Stimulated activated CD8-positive, alpha-beta memory T cell treated with anti-CD3 and anti-CD28 coated beads, Interleukin-12 subunit alpha, Interleukin-12 subunit beta, amount 100 ng/mL, for 24 hours (primary cell): ENCODE measurements at regions not wholly inside any gene's neighbourhood (a gene's known extent, or its start where the extent isn't known, plus 50 kb on each side); places are given as distances from the start of the nearest gene placed in this dataset.

ENCODE experiments used
- DNase-seq: peaks from one replicate; pipeline ENCODE4 v3.0.0-alpha.2; 2020; ENCODE audit errors: extremely low read depth

GRCh38 chr2:220433131-220433530, 805.7 kb downstream of the SLC4A3 start:
- DNase-seq = no peak

- DNase-seq = no peak
Measured at GRCh38 chr2:220434385-220434784, 807.0 kb downstream of the SLC4A3 start.

GRCh38 chr2:220437938-220438337, 810.5 kb downstream of the SLC4A3 start:
- no peak for DNase-seq

GRCh38 chr2:220440731-220441130, 813.3 kb downstream of the SLC4A3 start:
- no peak for DNase-seq

- no peak for DNase-seq
Measured at GRCh38 chr2:220441404-220441803, 814.0 kb downstream of the SLC4A3 start.

- no peak for DNase-seq
Measured at GRCh38 chr2:220442012-220442411, 814.6 kb downstream of the SLC4A3 start.

GRCh38 chr2:220445429-220446105, 818.1 kb downstream of the SLC4A3 start:
- no peak for DNase-seq

GRCh38 chr2:220446106-220446712, 818.8 kb downstream of the SLC4A3 start:
- DNase-seq = no peak

- no peak for DNase-seq
Measured at GRCh38 chr2:220450846-220451245, 823.4 kb downstream of the SLC4A3 start.

GRCh38 chr2:220451438-220451837, 824.0 kb downstream of the SLC4A3 start:
- DNase-seq = no peak

- no peak for DNase-seq
Measured at GRCh38 chr2:220452561-220452960, 825.1 kb downstream of the SLC4A3 start.

GRCh38 chr2:220455351-220455990, 828.0 kb downstream of the SLC4A3 start:
- no peak for DNase-seq

GRCh38 chr2:220458051-220458450, 830.6 kb downstream of the SLC4A3 start:
- no peak for DNase-seq

GRCh38 chr2:220460257-220460985, 833.0 kb downstream of the SLC4A3 start:
- no peak for DNase-seq

- no peak for DNase-seq
Measured at GRCh38 chr2:220463876-220464275, 836.4 kb downstream of the SLC4A3 start.

GRCh38 chr2:220465700-220466099, 838.3 kb downstream of the SLC4A3 start:
- no peak for DNase-seq

- DNase-seq = no peak
Measured at GRCh38 chr2:220466251-220466691, 838.8 kb downstream of the SLC4A3 start.

GRCh38 chr2:220469201-220469600, 841.8 kb downstream of the SLC4A3 start:
- no peak for DNase-seq

GRCh38 chr2:220473611-220474010, 846.2 kb downstream of the SLC4A3 start:
- no peak for DNase-seq

- DNase-seq = no peak
Measured at GRCh38 chr2:220476877-220477276, 849.4 kb downstream of the SLC4A3 start.

- DNase-seq = no peak
Measured at GRCh38 chr2:220478305-220479058, 851.1 kb downstream of the SLC4A3 start.

GRCh38 chr2:220482716-220483115, 855.3 kb downstream of the SLC4A3 start:
- no peak for DNase-seq
